ENCODE measurements at regions not wholly inside any gene's neighbourhood (a gene's known extent, or its start where the extent isn't known, plus 50 kb on each side); places are given as distances from the start of the nearest gene placed in this dataset.

DNA sequence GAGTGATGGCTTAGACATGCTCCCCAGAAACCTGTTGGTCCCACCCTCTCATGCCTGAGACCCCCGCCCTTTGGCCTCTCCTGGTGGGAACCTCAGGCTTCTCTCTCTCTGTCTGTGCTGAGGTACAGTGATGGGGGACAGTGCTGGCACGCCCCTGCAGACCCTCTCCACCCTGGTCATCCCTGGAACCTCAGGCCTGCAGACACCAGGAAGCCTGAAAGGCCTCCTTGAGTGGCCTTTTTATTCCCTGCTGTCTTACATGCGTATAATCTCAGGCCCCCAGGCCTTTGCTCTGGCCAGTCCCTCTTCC lies 78.5 kb upstream of the MAFB start:
- Mint-ChIP-seq H3K4me3 (no peak overlapping the region), H3K9me3 (ENCODE audit: insufficient read depth) (no peaks in the 10 kb centered on the region), H3K27me3 (peaks cover 8% of the 10 kb centered on the region), H3K4me1 (no peaks in the 10 kb centered on the region), H3K27ac (no peak overlapping the region)
- H4K20me1 ChIP-seq (ENCODE audit: control insufficient read depth, insufficient read depth, low read length, poor library complexity, severe bottlenecking): no peaks in the 10 kb centered on the region
- TF ChIP-seq EZH2 (IDR thresholded peaks at IDR 0.05; ENCODE audit: borderline replicate concordance, insufficient read depth, low read depth, low read length, poor library complexity, severe bottlenecking) (no peak), CTCF (IDR thresholded peaks at IDR 0.05) (no peak)
- no peak overlapping the region for H2AFZ ChIP-seq (ENCODE audit: insufficient read depth, low read depth, low read length, poor library complexity, severe bottlenecking)
- H3K36me3 ChIP-seq (replicated peaks in 1 of 2; ENCODE audit: control extremely low read depth in 1 of 2, control insufficient read depth in 1 of 2, extremely low read depth in 1 of 2, insufficient read depth in 2 of 2, low read length in 1 of 2): no peaks in the 10 kb centered on the region
- no peaks in the 10 kb centered on the region for H3K4me1 ChIP-seq (ENCODE audit: control insufficient read depth in 2 of 2, insufficient read depth in 2 of 2, low read length in 2 of 2)
- H3K27ac ChIP-seq (ENCODE audit: low read length in 2 of 2): no peak overlapping the region
- WGBS (ENCODE audit: insufficient coverage): 73% methylated on average over 3 of the region's 3 CpGs
- H3K4me3 ChIP-seq (ENCODE audit: control extremely low read depth in 1 of 5, extremely low read depth in 1 of 5, insufficient read depth in 1 of 5, low read depth in 2 of 5, low read length in 4 of 5): no peak overlapping the region
- H3K9me3 ChIP-seq (ENCODE audit: control extremely low read depth in 1 of 3, control insufficient read depth in 2 of 3, insufficient read depth in 1 of 3, low read length in 2 of 3): no peaks in the 10 kb centered on the region
- no peak overlapping the region for H3K4me2 ChIP-seq (replicated peaks; ENCODE audit: low read depth, low read length, poor library complexity, severe bottlenecking)
- ATAC-seq (ENCODE audit: low read depth) (no peak), DNase-seq (no peak)
- no peaks in the 10 kb centered on the region for H3K79me2 ChIP-seq (ENCODE audit: control insufficient read depth, insufficient read depth, low read length)
- no peak overlapping the region for H3K9ac ChIP-seq (ENCODE audit: low read length)
- CTCF ChIA-PET: no interaction called here
- no peaks in the 10 kb centered on the region for H3K27me3 ChIP-seq (replicated peaks in 1 of 4; ENCODE audit: control extremely low read depth in 1 of 4, control insufficient read depth in 3 of 4, insufficient read depth in 4 of 4, low read length in 3 of 4)
- intact Hi-C loops (cut with micrococcal nuclease): no loop called here
- POLR2A ChIA-PET: no interaction called here

DNA sequence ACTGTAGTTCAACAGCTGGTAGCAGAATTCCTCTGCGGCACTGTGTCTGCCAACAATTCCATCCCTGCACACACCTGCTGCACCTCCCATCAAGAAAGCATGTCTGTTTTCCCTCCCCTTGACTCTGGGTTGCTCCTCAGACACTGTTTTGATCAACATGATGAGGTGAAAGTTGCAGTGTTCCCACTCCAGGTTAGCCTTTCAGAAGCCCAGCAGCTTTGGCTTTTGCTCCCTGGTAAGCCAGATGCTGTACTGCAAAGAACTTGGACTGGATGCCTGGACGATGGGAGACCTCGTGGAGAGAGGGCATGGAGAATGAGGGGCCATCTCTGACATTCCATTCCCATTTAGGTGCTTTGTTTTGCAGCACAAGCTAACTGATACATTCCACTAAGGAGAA lies 79.1 kb upstream of the MAFB start:
- Histone ChIP-seq H3K79me2 (ENCODE audit: control insufficient read depth, insufficient read depth, low read length) (no peaks in the 10 kb centered on the region), H3K4me1 (ENCODE audit: control insufficient read depth in 2 of 2, insufficient read depth in 2 of 2, low read length in 2 of 2) (no peaks in the 10 kb centered on the region), H3K27ac (ENCODE audit: low read length in 2 of 2) (no peak overlapping the region), H3K9me3 (ENCODE audit: control extremely low read depth in 1 of 3, control insufficient read depth in 2 of 3, insufficient read depth in 1 of 3, low read length in 2 of 3) (no peaks in the 10 kb centered on the region), H2AFZ (ENCODE audit: insufficient read depth, low read depth, low read length, poor library complexity, severe bottlenecking) (no peak overlapping the region), H3K27me3 (replicated peaks in 1 of 4; ENCODE audit: control extremely low read depth in 1 of 4, control insufficient read depth in 3 of 4, insufficient read depth in 4 of 4, low read length in 3 of 4) (no peaks in the 10 kb centered on the region), H3K9ac (ENCODE audit: low read length) (no peak overlapping the region), H4K20me1 (ENCODE audit: control insufficient read depth, insufficient read depth, low read length, poor library complexity, severe bottlenecking) (no peaks in the 10 kb centered on the region), H3K4me3 (ENCODE audit: control extremely low read depth in 1 of 5, extremely low read depth in 1 of 5, insufficient read depth in 1 of 5, low read depth in 2 of 5, low read length in 4 of 5) (no peak overlapping the region), H3K36me3 (replicated peaks in 1 of 2; ENCODE audit: control extremely low read depth in 1 of 2, control insufficient read depth in 1 of 2, extremely low read depth in 1 of 2, insufficient read depth in 2 of 2, low read length in 1 of 2) (no peaks in the 10 kb centered on the region), H3K4me2 (replicated peaks; ENCODE audit: low read depth, low read length, poor library complexity, severe bottlenecking) (no peak overlapping the region)
- POLR2A ChIA-PET: no interaction called here
- DNase-seq (no peak), ATAC-seq (ENCODE audit: low read depth) (no peak)
- no peak for TF ChIP-seq CTCF (IDR thresholded peaks at IDR 0.05)
- no peak for TF ChIP-seq EZH2 (IDR thresholded peaks at IDR 0.05; ENCODE audit: borderline replicate concordance, insufficient read depth, low read depth, low read length, poor library complexity, severe bottlenecking)
- Mint-ChIP-seq H3K9me3 (ENCODE audit: insufficient read depth) (no peaks in the 10 kb centered on the region), H3K27me3 (peaks cover 8% of the 10 kb centered on the region), H3K4me1 (no peaks in the 10 kb centered on the region), H3K4me3 (no peak overlapping the region), H3K27ac (no peak overlapping the region)
- WGBS (ENCODE audit: insufficient coverage): 80% methylated on average over 1 of the region's 3 CpGs
- intact Hi-C loops (cut with micrococcal nuclease): no loop called here
- CTCF ChIA-PET: no interaction called here

Measured in B cell (primary cell).